Endodermal cell (in vitro differentiated cells): ENCODE measurements at regions not wholly inside any gene's neighbourhood (a gene's known extent, or its start where the extent isn't known, plus 50 kb on each side); places are given as distances from the start of the nearest gene placed in this dataset.

Experiments used
- DNase-seq: peaks from one replicate; pipeline ENCODE4 v3.0.0-alpha.2; 2017
- H3K27ac ChIP-seq: 2 replicates; pipeline ENCODE4 v1.5.1; 2013; ENCODE audit warnings: mild to moderate bottlenecking, low read depth, low read length, moderate library complexity
- H3K27me3 ChIP-seq: 2 replicates; pipeline ENCODE4 v1.6.1; 2013; ENCODE audit warnings: mild to moderate bottlenecking, low read length, moderate library complexity; ENCODE audit not compliant: insufficient read depth, control insufficient read depth, poor library complexity, severe bottlenecking
- H3K36me3 ChIP-seq: 2 replicates; pipeline ENCODE4 v1.7.0; 2013; ENCODE audit warnings: mild to moderate bottlenecking, low read length, moderate library complexity; ENCODE audit not compliant: control insufficient read depth, insufficient read depth
- H3K4me1 ChIP-seq: one replicate; pipeline ENCODE4 v1.7.0; 2013; ENCODE audit warnings: low read length; ENCODE audit not compliant: control insufficient read depth, insufficient read depth
- H3K4me3 ChIP-seq: 2 replicates; pipeline ENCODE4 v1.5.1; 2013; ENCODE audit warnings: mild to moderate bottlenecking, low read length, moderate library complexity
- H3K9ac ChIP-seq: 2 replicates; pipeline ENCODE4 v1.6.1; 2013; ENCODE audit warnings: mild to moderate bottlenecking, low read length, moderate library complexity; ENCODE audit not compliant: poor library complexity, severe bottlenecking; ENCODE audit errors: extremely low read depth
- H3K9me3 ChIP-seq: 2 replicates; pipeline ENCODE4 v1.6.1; 2013; ENCODE audit warnings: mild to moderate bottlenecking, low read length, moderate library complexity; ENCODE audit not compliant: control insufficient read depth
- H3K27ac Mint-ChIP-seq: 2 replicates; pipeline ENCODE4 v1.8.0; 2020; ENCODE audit warnings: mixed read lengths
- H3K27me3 Mint-ChIP-seq: 2 replicates; pipeline ENCODE4 v1.8.0; 2021; ENCODE audit warnings: mild to moderate bottlenecking, mixed read lengths; ENCODE audit not compliant: insufficient read depth
- H3K36me3 Mint-ChIP-seq: 2 replicates; pipeline ENCODE4 v1.8.0; 2020; ENCODE audit warnings: low read depth, mixed read lengths
- H3K4me1 Mint-ChIP-seq: 2 replicates; pipeline ENCODE4 v1.8.0; 2020; ENCODE audit warnings: mixed read lengths
- H3K4me3 Mint-ChIP-seq: 2 replicates; pipeline ENCODE4 v1.8.0; 2020; ENCODE audit warnings: mild to moderate bottlenecking, moderate library complexity, mixed read lengths
- H3K9me3 Mint-ChIP-seq: 2 replicates; pipeline ENCODE4 v1.8.0; 2020; ENCODE audit warnings: mild to moderate bottlenecking, mixed read lengths
- WGBS, 2 experiments: methylation state at CpG; one replicate each; pipeline versions ENCODE4 v1.1.5 to v1.1.7; 2013; ENCODE audit warnings: missing lambda C conversion rate in 2 of 2, mixed read lengths in 1 of 2; ENCODE audit not compliant: insufficient coverage in 1 of 2, insufficient read length in 1 of 2; 5-methylcytosine and 5-hydroxymethylcytosine counted together
- TF ChIP-seq, protein P1 (sequence below): fragments of 200-600 bp; sonication (generic); conservative IDR thresholded peaks from 2 replicates; pipeline ENCODE4 v1.5.0; 2021; ENCODE audit warnings: antibody characterized with exemption, mild to moderate bottlenecking

DNA sequence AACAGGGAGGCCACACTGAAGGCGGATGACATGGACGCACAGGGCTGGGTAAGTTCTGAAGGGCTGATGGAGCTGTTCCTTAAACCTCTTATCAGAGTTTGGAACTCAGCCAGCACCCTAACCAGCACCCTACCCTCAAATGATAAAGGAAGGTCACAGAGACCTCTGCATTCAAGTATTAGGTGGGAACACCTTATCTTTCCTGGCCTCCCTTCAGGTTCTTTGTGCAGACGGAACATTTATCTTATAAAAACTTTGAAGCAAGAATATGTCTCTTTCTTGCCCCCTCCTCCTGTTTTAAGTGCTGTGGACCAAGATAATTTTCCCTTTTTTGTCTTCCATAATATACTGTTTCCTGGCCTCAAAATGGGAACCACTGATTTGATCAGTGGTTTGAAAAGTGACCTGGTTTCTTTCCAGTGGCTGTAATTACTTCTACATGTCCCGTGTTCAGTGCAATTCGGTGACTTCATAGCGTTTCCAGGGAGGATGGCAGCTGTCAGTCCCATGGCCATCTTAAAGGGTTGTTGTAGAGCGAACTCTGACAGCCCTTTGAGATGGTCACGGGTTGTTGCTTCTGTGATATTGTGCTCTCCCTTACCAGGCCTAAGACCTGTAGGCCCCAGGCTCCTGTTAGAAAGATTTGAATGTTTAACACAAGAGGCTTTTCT lies 213.2 kb upstream of the MYLIP start:
- Histone ChIP-seq H3K4me3 (no peak overlapping the region), H3K36me3 (no peaks in the 10 kb centered on the region), H3K9ac (no peak overlapping the region), H3K4me1 (no peaks in the 10 kb centered on the region), H3K27ac (no peak overlapping the region), H3K9me3 (no peaks in the 10 kb centered on the region), H3K27me3 (no peaks in the 10 kb centered on the region)
- Mint-ChIP-seq H3K9me3 (no peaks in the 10 kb centered on the region), H3K27ac (no peak overlapping the region), H3K36me3 (no peaks in the 10 kb centered on the region), H3K27me3 (no peaks in the 10 kb centered on the region), H3K4me3 (no peak overlapping the region), H3K4me1 (peaks cover 12% of the 10 kb centered on the region)
- WGBS, 2 experiments: 90 to 93% methylated on average over 4 to 8 of the region's 8 CpGs
- TF ChIP-seq, protein P1, sequence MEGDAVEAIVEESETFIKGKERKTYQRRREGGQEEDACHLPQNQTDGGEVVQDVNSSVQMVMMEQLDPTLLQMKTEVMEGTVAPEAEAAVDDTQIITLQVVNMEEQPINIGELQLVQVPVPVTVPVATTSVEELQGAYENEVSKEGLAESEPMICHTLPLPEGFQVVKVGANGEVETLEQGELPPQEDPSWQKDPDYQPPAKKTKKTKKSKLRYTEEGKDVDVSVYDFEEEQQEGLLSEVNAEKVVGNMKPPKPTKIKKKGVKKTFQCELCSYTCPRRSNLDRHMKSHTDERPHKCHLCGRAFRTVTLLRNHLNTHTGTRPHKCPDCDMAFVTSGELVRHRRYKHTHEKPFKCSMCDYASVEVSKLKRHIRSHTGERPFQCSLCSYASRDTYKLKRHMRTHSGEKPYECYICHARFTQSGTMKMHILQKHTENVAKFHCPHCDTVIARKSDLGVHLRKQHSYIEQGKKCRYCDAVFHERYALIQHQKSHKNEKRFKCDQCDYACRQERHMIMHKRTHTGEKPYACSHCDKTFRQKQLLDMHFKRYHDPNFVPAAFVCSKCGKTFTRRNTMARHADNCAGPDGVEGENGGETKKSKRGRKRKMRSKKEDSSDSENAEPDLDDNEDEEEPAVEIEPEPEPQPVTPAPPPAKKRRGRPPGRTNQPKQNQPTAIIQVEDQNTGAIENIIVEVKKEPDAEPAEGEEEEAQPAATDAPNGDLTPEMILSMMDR: no peak
- DNase-seq: no peak

DNA sequence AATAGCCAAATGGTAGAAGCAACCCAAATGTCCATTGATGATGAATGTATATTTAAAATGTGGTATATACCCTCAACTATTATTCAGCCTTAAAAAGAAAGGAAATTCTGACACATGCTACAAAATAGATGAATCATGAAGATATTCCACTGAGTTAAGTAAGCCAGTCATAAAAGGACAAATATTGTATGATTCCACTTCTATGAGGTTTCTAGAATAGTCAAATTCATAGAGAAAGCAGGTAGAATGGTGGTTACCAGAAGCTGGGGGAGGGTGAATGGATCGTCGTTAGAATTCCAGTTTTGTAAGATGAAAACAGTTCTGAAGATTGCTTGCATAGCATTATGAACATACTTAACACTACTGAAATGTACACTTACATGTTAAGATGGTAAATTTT lies 214.3 kb upstream of the MYLIP start:
- TF ChIP-seq, protein P1: no peak
- no peaks in the 10 kb centered on the region for H3K9me3 Mint-ChIP-seq
- no peaks in the 10 kb centered on the region for H3K4me1 ChIP-seq
- H3K4me1 Mint-ChIP-seq: peaks cover 19% of the 10 kb centered on the region
- H3K9ac ChIP-seq: no peak overlapping the region
- no peak for DNase-seq
- WGBS, 2 experiments: 100% methylated on average over 2 of the region's 2 CpGs; no CpG with 5 or more reads in 1 of the 2 experiments
- no peaks in the 10 kb centered on the region for H3K27me3 ChIP-seq
- H3K4me3 Mint-ChIP-seq: no peak overlapping the region
- no peaks in the 10 kb centered on the region for H3K36me3 ChIP-seq
- no peak overlapping the region for H3K27ac ChIP-seq
- no peaks in the 10 kb centered on the region for H3K9me3 ChIP-seq
- H3K36me3 Mint-ChIP-seq: no peaks in the 10 kb centered on the region
- no peaks in the 10 kb centered on the region for H3K27me3 Mint-ChIP-seq
- H3K27ac Mint-ChIP-seq: no peak overlapping the region
- H3K4me3 ChIP-seq: no peak overlapping the region

GRCh38 chr6:15913573-15913972 lies 215.3 kb upstream of the MYLIP start:
- Mint-ChIP-seq H3K4me1 (peaks cover 28% of the 10 kb centered on the region), H3K4me3 (no peak overlapping the region)
- WGBS, 2 experiments: 96 to 100% methylated on average over 1 to 2 of the region's 2 CpGs

More at GRCh38 chr6:15913573-15913972, 215.3 kb upstream of the MYLIP start:
- no peaks in the 10 kb centered on the region for H3K27me3 ChIP-seq
- Mint-ChIP-seq H3K27me3 (no peaks in the 10 kb centered on the region), H3K9me3 (no peaks in the 10 kb centered on the region), H3K27ac (no peak overlapping the region), H3K36me3 (no peaks in the 10 kb centered on the region)
- H3K9ac ChIP-seq: no peak overlapping the region
- no peaks in the 10 kb centered on the region for H3K4me1 ChIP-seq
- no peak overlapping the region for H3K4me3 ChIP-seq
- H3K9me3 ChIP-seq: no peaks in the 10 kb centered on the region
- TF ChIP-seq, protein P1: no peak
- DNase-seq: no peak
- no peak overlapping the region for H3K27ac ChIP-seq
- no peaks in the 10 kb centered on the region for H3K36me3 ChIP-seq
